GM21619 (cell line): ENCODE measurements at regions not wholly inside any gene's neighbourhood (a gene's known extent, or its start where the extent isn't known, plus 50 kb on each side); places are given as distances from the start of the nearest gene placed in this dataset.
A peak's percentile ranks its signal among the peaks of the same experiment; 100 is the strongest.
"Not testable (repeated sequence)": the region's sequence is repeated elsewhere in the genome, so short reads cannot be mapped to it uniquely, and the experiment has no call there.

Source experiments
- ATAC-seq: cut with Tn5 transposase; IDR thresholded peaks from one replicate; pipeline ENCODE4 v1.9.1; 2021; ENCODE audit not compliant: unreplicated experiment

GRCh38 chr9:39665020-39665419 lies 309.6 kb downstream of the SPATA31A1 start:
- ATAC-seq, result not testable (repeated sequence)

- not testable (repeated sequence) for ATAC-seq
Observed at GRCh38 chr9:39674437-39675210, 319.2 kb downstream of the SPATA31A1 start.

GRCh38 chr9:39675211-39675553 lies 319.7 kb downstream of the SPATA31A1 start:
- ATAC-seq, result not testable (repeated sequence)

- not testable (repeated sequence) for ATAC-seq
Observed at GRCh38 chr9:39678534-39679263, 323.2 kb downstream of the SPATA31A1 start.

GRCh38 chr9:39680694-39681401 lies 325.4 kb downstream of the SPATA31A1 start:
- ATAC-seq, result not testable (repeated sequence)

- not testable (repeated sequence) for ATAC-seq
Observed at GRCh38 chr9:39728862-39729261, 373.4 kb downstream of the SPATA31A1 start.

GRCh38 chr9:39744898-39745297 lies 389.4 kb downstream of the SPATA31A1 start:
- not testable (repeated sequence) for ATAC-seq

GRCh38 chr9:39775570-39775969 lies 420.1 kb downstream of the SPATA31A1 start:
- ATAC-seq, result not testable (repeated sequence)

- ATAC-seq, result peak; percentile 100
Observed at GRCh38 chr9:39791356-39791755, 435.9 kb downstream of the SPATA31A1 start.

GRCh38 chr9:39797935-39798334 lies 442.5 kb downstream of the SPATA31A1 start:
- ATAC-seq, result not testable (repeated sequence)

- ATAC-seq, result not testable (repeated sequence)
Observed at GRCh38 chr9:39799252-39799651, 443.8 kb downstream of the SPATA31A1 start.

GRCh38 chr9:39802561-39802960 lies 447.1 kb downstream of the SPATA31A1 start:
- ATAC-seq, result not testable (repeated sequence)

GRCh38 chr9:39809401-39810226 lies 454.1 kb downstream of the SPATA31A1 start:
- peak; percentile 98 for ATAC-seq

- not testable (repeated sequence) for ATAC-seq
Observed at GRCh38 chr9:39810401-39810800, 454.9 kb downstream of the SPATA31A1 start.

GRCh38 chr9:39811615-39812014 lies 456.1 kb downstream of the SPATA31A1 start:
- ATAC-seq, result not testable (repeated sequence)

GRCh38 chr9:39828457-39828856 lies 473.0 kb downstream of the SPATA31A1 start:
- ATAC-seq, result not testable (repeated sequence)
